GM12878 (cell line): ENCODE measurements at regions not wholly inside any gene's neighbourhood (a gene's known extent, or its start where the extent isn't known, plus 50 kb on each side); places are given as distances from the start of the nearest gene placed in this dataset.

Experiments
- CEBPZ ChIP-seq: fragments of 150-350 bp; IDR thresholded peaks from 2 replicates; pipeline ENCODE4 v1.6.1; 2016; ENCODE audit warnings: low read depth, low read length
- CHD1 ChIP-seq: IDR thresholded peaks from 2 replicates; pipeline ENCODE4 v1.6.1; 2012; ENCODE audit warnings: low read depth, low read length, improper control_type of control experiment
- CREB1 ChIP-seq: IDR thresholded peaks from 2 replicates; pipeline ENCODE4 v1.6.1; 2012; ENCODE audit warnings: low read depth, mild to moderate bottlenecking, inconsistent platforms
- EED ChIP-seq: sonication (generic); IDR thresholded peaks from 2 replicates; pipeline ENCODE4 v1.6.1; 2016; ENCODE audit warnings: antibody characterized with exemption, low read depth
- GABPA ChIP-seq: IDR thresholded peaks from 2 replicates; pipeline ENCODE4 v1.6.1; 2014; ENCODE audit warnings: antibody characterized with exemption, low read depth, mild to moderate bottlenecking, inconsistent platforms
- GATAD2B ChIP-seq: fragments of 450-650 bp; conservative IDR thresholded peaks from 2 replicates; pipeline ENCODE4 v1.6.1; 2017; ENCODE audit warnings: low read depth, mild to moderate bottlenecking, moderate library complexity
- JUNB ChIP-seq: IDR thresholded peaks from 2 replicates; pipeline ENCODE4 v1.6.1; 2016; ENCODE audit warnings: antibody characterized with exemption, mild to moderate bottlenecking
- KAT2A ChIP-seq: conservative IDR thresholded peaks from 2 replicates; pipeline ENCODE4 v1.6.1; 2011; ENCODE audit warnings: low read depth, low read length; ENCODE audit not compliant: control insufficient read depth
- KDM1A ChIP-seq: fragments of 200-600 bp; sonication (generic); IDR thresholded peaks from 2 replicates; pipeline ENCODE4 v1.6.1; 2016; ENCODE audit warnings: borderline replicate concordance
- LARP7 ChIP-seq: fragments of 450-650 bp; IDR thresholded peaks from 2 replicates; pipeline ENCODE4 v1.6.1; 2017; ENCODE audit warnings: mild to moderate bottlenecking
- NFIC ChIP-seq: IDR thresholded peaks from 2 replicates; pipeline ENCODE4 v1.6.1; 2012; ENCODE audit warnings: low read depth, mild to moderate bottlenecking, inconsistent platforms, low read length, moderate library complexity
- NFXL1 ChIP-seq: fragments of 450-650 bp; IDR thresholded peaks from 2 replicates; pipeline ENCODE4 v1.6.1; 2017; ENCODE audit warnings: antibody characterized with exemption, mild to moderate bottlenecking, borderline replicate concordance
- PKNOX1 ChIP-seq: fragments of 450-650 bp; IDR thresholded peaks from 2 replicates; pipeline ENCODE4 v1.6.1; 2016; ENCODE audit warnings: mild to moderate bottlenecking
- RAD21 ChIP-seq: IDR thresholded peaks from 2 replicates; pipeline ENCODE4 v1.6.1; 2011; ENCODE audit warnings: mild to moderate bottlenecking, low read depth, low read length, moderate library complexity; ENCODE audit not compliant: insufficient read depth
- RUNX3 ChIP-seq: IDR thresholded peaks from 2 replicates; pipeline ENCODE4 v1.6.1; 2012; ENCODE audit warnings: low read length, inconsistent platforms
- SMAD5 ChIP-seq: IDR thresholded peaks from 2 replicates; pipeline ENCODE4 v1.6.1; 2016; ENCODE audit warnings: antibody characterized with exemption, low read depth
- SMC3 ChIP-seq: IDR thresholded peaks from 2 replicates; pipeline ENCODE4 v1.6.1; 2011; ENCODE audit warnings: low read length, improper control_type of control experiment, borderline replicate concordance
- SPI1 ChIP-seq: IDR thresholded peaks from 2 replicates; pipeline ENCODE4 v1.6.1; 2011; ENCODE audit warnings: low read depth, mild to moderate bottlenecking, low read length, moderate library complexity, borderline replicate concordance; ENCODE audit not compliant: insufficient read depth
- SREBF2 ChIP-seq: IDR thresholded peaks from 2 replicates; pipeline ENCODE4 v1.6.1; 2012; ENCODE audit warnings: mild to moderate bottlenecking, low read length
- SUZ12 ChIP-seq: fragments of 200-600 bp; sonication (generic); IDR thresholded peaks from one replicate; pipeline ENCODE4 v1.6.1; 2018; ENCODE audit warnings: antibody characterized with exemption, mild to moderate bottlenecking; ENCODE audit not compliant: unreplicated experiment
- TAF1 ChIP-seq: IDR thresholded peaks from 2 replicates; pipeline ENCODE4 v1.6.1; 2011; ENCODE audit warnings: mild to moderate bottlenecking, low read depth, low read length, borderline replicate concordance
- TARDBP ChIP-seq: IDR thresholded peaks from 2 replicates; pipeline ENCODE4 v1.6.1; 2016; ENCODE audit warnings: borderline replicate concordance
- ZNF24 ChIP-seq: fragments of 450-650 bp; IDR thresholded peaks from 2 replicates; pipeline ENCODE4 v1.6.1; 2017; ENCODE audit warnings: antibody characterized with exemption, mild to moderate bottlenecking

GRCh38 chr12:93302331-93303229, 75.1 kb upstream of the NUDT4 start (continued):
- TF ChIP-seq KAT2A (no peak), TAF1 (no peak), CREB1 (0 out of 2 replicates have a peak, but pooled peaks have one; percentile 33), GABPA (no peak), LARP7 (no peak), SMAD5 (no peak), RUNX3 (0 out of 2 replicates have a peak, but pooled peaks have one; percentile 17), NFIC (peak; percentile 56; the same call in 1 of the 2 replicates), EED (no peak), SUZ12 (no peak), SMC3 (no peak), SREBF2 (no peak), KDM1A (no peak), PKNOX1 (no peak), SPI1 (no peak), ZNF24 (no peak), CEBPZ (no peak), RAD21 (0 out of 2 replicates have a peak, but pooled peaks have one; percentile 1), GATAD2B (no peak), TARDBP (no peak), CHD1 (no peak), JUNB (peak; percentile 32; the same call in 1 of the 2 replicates), NFXL1 (no peak)
